ENCODE measurements at regions not wholly inside any gene's neighbourhood (a gene's known extent, or its start where the extent isn't known, plus 50 kb on each side); places are given as distances from the start of the nearest gene placed in this dataset.

DNA sequence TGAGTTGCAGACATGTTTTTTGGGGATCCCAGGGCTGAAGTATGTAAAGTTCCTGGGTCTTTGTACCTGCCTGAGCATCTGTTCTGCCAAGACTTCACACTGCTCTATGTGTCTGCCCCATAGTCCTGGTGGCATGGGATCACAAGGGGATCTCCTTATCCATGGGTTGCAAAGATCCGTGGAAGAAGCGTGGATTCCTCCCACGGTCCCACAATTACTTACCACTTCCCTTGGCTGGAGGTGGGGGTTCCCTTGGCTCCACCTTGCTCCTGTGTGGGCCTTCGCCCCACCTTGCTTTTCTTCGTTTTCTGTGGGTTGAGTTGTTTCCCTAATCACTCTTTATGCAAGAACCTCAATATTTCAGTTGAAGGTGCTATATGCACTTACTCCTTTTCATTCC, 157.4 kb upstream of the CHORDC1 start:
- TF ChIP-seq EZH2phosphoT487 (IDR thresholded peaks at IDR 0.05; ENCODE audit: borderline replicate concordance, low read length), result no peak
- TF ChIP-seq, protein P1, sequence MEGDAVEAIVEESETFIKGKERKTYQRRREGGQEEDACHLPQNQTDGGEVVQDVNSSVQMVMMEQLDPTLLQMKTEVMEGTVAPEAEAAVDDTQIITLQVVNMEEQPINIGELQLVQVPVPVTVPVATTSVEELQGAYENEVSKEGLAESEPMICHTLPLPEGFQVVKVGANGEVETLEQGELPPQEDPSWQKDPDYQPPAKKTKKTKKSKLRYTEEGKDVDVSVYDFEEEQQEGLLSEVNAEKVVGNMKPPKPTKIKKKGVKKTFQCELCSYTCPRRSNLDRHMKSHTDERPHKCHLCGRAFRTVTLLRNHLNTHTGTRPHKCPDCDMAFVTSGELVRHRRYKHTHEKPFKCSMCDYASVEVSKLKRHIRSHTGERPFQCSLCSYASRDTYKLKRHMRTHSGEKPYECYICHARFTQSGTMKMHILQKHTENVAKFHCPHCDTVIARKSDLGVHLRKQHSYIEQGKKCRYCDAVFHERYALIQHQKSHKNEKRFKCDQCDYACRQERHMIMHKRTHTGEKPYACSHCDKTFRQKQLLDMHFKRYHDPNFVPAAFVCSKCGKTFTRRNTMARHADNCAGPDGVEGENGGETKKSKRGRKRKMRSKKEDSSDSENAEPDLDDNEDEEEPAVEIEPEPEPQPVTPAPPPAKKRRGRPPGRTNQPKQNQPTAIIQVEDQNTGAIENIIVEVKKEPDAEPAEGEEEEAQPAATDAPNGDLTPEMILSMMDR (conservative IDR thresholded peaks at IDR 0.05; ENCODE audit: low read depth, low read length), result no peak
